ENCODE measurements at regions not wholly inside any gene's neighbourhood (a gene's known extent, or its start where the extent isn't known, plus 50 kb on each side); places are given as distances from the start of the nearest gene placed in this dataset.

GRCh38 chr2:8191427-8191826 is 490.4 kb upstream of the ID2 start:
- no peaks in the 10 kb centered on the region for H3K9me3 ChIP-seq (ENCODE audit: control insufficient read depth in 1 of 2, insufficient read depth in 1 of 2, low read depth in 1 of 2, low read length in 2 of 2)
- no TSS peak for BruUV-seq (replicated peaks)
- H3K79me2 ChIP-seq (ENCODE audit: insufficient read depth, low read length), result no peaks in the 10 kb centered on the region
- no peak overlapping the region for H2AFZ ChIP-seq (ENCODE audit: low read depth, low read length, poor library complexity, severe bottlenecking)
- no peaks in the 10 kb centered on the region for H3K4me1 ChIP-seq (ENCODE audit: control insufficient read depth in 1 of 2, insufficient read depth in 2 of 2, low read length in 2 of 2)
- no peaks in the 10 kb centered on the region; the same call in none of the 2 replicates for H3K27me3 ChIP-seq (ENCODE audit: insufficient read depth, low read length)
- intact Hi-C loops (cut with micrococcal nuclease), result no loop called here
- ChIA-PET RAD21 (ENCODE audit: low non-redundant PET in 1 of 2, low total read pairs in 2 of 2, uncharacterized antibody in 2 of 2, unreplicated experiment in 2 of 2) (no interaction called here), CTCF (no interaction called here), POLR2A (no interaction called here)
- H4K20me1 ChIP-seq (ENCODE audit: insufficient read depth), result no peaks in the 10 kb centered on the region
- no peak overlapping the region for H3K4me3 ChIP-seq (replicated peaks in 1 of 2; ENCODE audit: low read depth in 1 of 2, low read length in 2 of 2)
- DNase-seq (ENCODE audit: low read depth, low spot score) (no peak), ATAC-seq (no peak)
- no peaks in the 10 kb centered on the region for H3K9me2 ChIP-seq (ENCODE audit: insufficient read depth)
- H3K27ac ChIP-seq (ENCODE audit: low read depth, low read length), result no peak overlapping the region
- TF ChIP-seq CTCF (IDR thresholded peaks at IDR 0.05 in 2 of 3, conservative IDR thresholded peaks at IDR 0.05 in 1 of 3; ENCODE audit: borderline replicate concordance in 1 of 3, insufficient read depth in 1 of 3, low read depth in 2 of 3, low read length in 2 of 3) (no peak), YY1 (IDR thresholded peaks at IDR 0.05; ENCODE audit: extremely low read depth, insufficient replicate concordance, low read depth, low read length) (no peak), ELF1 (IDR thresholded peaks at IDR 0.05; ENCODE audit: borderline replicate concordance, low read depth) (no peak), SRF (IDR thresholded peaks at IDR 0.05; ENCODE audit: low read depth) (no peak), MAX (IDR thresholded peaks at IDR 0.05) (no peak), TCF7L2 (IDR thresholded peaks at IDR 0.05; ENCODE audit: borderline replicate concordance, extremely low read depth, insufficient read depth, insufficient read length) (no peak), REST (IDR thresholded peaks at IDR 0.05; ENCODE audit: low read depth) (no peak), ZNF274 (IDR thresholded peaks at IDR 0.05; ENCODE audit: low read depth, low read length) (no peak)
- H3K36me3 ChIP-seq (ENCODE audit: control insufficient read depth in 1 of 2, insufficient read depth in 2 of 2, low read length in 2 of 2), result no peaks in the 10 kb centered on the region
- no peak overlapping the region for H3K9ac ChIP-seq (ENCODE audit: low read length)
- no peak overlapping the region for H3K4me2 ChIP-seq (ENCODE audit: low read length)
